OCI-LY1 (cell line): ENCODE measurements at regions not wholly inside any gene's neighbourhood (a gene's known extent, or its start where the extent isn't known, plus 50 kb on each side); places are given as distances from the start of the nearest gene placed in this dataset.

Experiments used
- CTCF ChIP-seq: fragments of 200-600 bp; sonication (generic), shearing (Covaris generic); IDR thresholded peaks from 2 replicates; pipeline ENCODE4 v1.5.1; 2017; ENCODE audit warnings: mild to moderate bottlenecking, antibody characterized with exemption, low read length, moderate library complexity, mixed read lengths
- EZH2 ChIP-seq: fragments of 200-600 bp; sonication (generic), shearing (Covaris generic); IDR thresholded peaks from 2 replicates; pipeline ENCODE4 v1.8.0; 2017; ENCODE audit warnings: borderline replicate concordance, mixed run types, mild to moderate bottlenecking, antibody characterized with exemption, low read length, moderate library complexity, mixed read lengths

DNA sequence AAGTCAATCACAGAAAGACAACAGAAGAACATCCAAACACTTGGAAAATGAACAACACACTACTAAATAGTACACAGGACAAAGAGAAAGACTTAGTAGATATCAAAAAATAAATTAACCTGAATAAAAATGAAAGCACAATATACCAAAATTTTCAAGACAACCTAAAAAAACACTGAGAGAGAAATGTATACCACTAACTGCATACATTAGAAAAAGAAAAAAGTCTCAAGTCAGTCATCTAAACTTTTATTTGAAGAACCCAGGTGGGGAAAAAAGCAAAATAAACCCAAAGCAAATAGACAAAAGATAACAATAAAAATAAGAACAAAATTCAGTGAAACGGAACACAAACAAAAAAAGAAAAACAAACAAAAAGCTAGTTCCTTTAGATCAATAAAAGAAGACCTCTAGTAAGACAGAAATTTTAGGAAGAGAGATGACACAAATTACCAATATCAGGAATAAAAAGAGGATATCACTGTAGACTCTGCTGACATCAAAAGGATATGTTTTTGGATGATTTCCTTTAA, 172.8 kb downstream of the TRIM27 start:
- no peak for TF ChIP-seq CTCF
- no peak for TF ChIP-seq EZH2
